ENCODE measurements at regions not wholly inside any gene's neighbourhood (a gene's known extent, or its start where the extent isn't known, plus 50 kb on each side); places are given as distances from the start of the nearest gene placed in this dataset.

DNA sequence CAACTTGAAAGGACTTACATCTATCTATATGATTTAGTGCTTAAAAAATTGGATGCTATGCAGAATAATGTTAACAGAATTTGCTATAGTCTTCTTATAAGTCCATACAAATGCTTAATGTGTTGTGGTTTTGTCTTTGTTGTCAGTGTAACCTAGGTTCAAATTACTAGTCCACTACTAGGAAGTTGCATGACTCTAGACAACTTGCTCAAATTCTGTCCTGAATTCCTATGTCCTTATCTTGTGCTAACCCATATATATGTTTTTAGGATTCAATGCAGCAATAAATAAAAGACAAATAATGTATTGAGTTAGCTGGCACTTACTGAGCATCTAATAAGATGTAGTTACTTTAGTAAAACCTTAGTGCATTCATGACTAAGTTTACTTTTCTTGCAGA lies 276.5 kb upstream of the KCNMB2 start:
- DNase-seq, result no peak

DNA sequence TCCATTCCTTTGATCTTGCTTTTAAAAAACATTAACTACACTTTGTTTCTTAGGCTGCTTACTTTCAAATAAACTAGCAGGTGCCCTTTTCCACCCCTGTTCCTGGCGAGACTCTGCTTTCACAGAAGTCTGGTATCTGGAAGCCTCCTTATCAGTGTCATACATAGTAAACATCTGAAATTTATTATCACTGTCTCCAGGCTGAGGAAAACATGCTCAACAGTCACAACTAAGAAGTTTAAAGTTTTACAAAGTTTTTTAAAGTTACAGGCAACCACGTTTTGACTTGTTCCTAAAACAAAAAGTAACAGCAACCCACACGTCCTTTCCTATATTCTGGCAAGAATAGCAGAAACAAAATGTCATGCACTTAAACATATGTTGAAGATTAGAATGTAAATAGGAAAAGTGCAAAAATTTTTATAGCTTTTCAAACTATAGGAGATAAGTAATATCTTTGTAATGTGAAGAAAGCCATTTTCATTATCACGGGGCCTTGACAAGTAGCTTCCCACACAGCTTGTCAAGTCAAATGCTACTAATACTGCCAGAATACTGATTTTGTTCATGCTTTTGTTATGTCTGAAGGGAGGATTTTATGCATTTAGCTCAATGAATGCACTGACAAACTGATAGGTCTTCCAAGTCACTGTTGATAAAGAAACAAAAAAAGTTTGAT lies 275.2 kb upstream of the KCNMB2 start:
- DNase-seq, result no peak

DNA sequence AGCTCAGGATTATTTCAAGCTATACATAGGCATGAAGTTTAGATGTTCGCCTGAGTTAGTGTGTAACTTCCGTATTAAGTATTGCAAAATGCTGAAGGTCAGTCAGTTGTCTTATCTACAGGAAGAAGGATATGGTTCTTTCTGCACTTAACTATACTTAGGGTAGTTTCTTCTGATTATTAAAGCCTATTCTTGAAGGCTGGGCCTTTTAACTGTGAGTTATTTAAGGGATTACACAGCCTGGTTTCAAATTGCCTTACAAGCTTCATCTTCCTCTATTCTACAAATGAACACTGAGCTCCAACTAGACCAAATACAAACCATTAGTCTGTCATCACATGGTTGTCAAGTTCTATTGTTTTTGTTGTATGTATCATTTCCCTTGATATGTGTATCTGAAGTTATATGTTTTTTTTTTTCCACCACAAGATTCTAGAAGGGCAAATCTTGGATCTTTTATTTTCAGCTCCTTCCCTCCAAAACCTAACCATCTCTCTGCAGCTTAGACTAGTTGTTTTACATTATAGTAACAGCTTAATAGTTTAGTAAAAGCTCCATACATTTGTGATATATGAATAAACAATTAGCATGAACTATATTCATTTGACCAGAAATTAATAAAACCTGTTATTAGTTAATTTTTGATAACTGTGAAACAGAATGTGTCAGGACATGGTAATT lies 272.9 kb upstream of the KCNMB2 start:
- no peak for DNase-seq

DNA sequence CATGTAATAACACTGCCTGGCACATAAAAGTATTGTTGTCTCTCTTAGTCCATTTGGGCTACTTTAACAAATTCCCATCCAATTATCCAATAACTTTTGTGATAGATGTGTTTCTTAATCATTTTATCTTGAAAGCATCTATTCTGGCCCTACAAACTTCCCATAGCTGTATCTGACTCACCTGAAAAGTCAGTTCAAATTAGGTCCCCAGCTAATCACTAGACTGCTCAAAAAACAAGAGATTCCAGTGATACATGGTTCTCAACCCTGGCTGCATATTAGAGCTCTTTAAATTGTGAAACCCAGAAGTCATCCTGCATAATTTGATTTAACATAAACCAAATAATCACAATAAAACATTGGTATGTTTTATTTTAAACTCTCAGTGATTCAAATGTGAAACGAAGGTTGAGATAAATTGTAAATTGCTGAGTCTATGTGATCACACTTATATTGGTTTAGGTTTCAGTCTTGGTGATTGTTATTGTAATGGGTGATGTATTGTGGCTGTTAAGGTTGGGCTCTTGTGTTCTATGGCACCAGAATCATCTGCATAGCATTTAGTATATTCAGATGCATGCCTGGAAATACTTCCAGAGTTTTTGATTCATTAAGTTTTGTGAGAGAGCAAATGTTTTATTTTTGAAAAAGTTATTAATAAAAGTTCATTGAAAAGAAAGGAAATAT lies 268.9 kb upstream of the KCNMB2 start:
- no peak for DNase-seq

DNA sequence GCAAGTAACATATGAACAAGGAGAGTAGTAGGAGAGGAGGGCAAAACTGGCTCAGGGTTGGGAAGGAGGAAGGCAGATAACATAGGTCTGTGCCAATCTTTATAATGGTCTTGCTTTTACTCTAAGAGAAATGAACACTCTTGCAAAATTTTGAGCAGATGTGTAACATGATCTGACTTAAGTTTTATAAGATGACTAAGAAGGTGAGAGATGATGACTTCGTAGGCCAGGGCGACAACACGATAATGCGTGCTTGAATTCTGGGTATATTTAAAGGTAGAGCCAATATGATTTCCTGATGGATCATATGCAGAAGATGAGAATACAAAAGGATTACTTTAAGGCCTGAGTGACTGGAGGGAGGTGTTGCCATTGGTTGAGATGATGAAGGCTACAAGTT lies 265.4 kb upstream of the KCNMB2 start:
- no peak for DNase-seq

DNA sequence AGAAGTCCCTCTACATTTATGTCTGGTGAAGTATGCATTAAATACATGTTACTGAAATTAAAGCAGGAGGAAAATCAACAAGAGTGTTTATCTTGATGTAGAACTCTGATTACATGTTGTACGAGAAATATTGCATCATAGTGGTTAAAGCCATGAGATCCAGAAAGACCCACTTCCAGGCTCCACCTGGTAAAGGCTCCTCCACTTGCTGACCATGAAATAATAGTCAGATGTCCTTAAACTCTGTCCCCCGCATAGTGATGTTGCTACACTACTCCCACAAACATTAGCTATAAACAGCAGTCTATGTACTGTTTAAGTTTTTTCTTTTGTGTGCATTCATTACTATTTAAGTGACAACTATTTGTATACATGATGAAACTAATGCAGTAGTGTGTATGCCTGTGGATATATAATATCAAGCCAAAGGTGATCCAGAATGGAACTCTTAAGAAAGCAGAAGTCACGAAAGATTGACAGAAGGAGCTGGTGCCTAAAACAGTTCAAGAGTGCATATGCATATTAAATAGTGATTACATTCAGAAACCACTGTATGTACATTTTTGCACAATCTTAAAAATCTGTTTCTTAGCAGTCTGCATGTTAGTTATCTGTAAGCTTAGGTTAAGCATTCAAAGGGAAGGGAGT lies 264.4 kb upstream of the KCNMB2 start:
- no peak for DNase-seq

DNA sequence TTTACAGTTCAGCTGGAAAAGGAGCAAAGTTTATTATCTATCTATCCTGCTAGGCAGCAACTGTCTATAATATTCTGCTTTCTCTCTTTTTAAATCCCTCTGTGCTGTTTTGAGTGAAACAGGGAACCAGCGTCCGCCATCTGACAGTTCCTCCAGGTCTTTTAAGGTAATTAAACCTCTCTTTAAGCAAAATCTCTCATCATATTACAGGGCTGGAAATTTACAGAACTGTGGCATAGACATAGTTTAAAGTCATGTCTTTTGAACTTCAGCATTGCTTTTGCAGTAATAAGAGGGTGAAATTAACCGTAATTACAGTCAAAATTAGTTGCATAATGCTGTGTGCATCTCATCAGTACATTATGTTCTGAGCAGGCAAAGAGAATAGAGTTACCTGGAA lies 263.4 kb upstream of the KCNMB2 start:
- DNase-seq, result no peak

DNA sequence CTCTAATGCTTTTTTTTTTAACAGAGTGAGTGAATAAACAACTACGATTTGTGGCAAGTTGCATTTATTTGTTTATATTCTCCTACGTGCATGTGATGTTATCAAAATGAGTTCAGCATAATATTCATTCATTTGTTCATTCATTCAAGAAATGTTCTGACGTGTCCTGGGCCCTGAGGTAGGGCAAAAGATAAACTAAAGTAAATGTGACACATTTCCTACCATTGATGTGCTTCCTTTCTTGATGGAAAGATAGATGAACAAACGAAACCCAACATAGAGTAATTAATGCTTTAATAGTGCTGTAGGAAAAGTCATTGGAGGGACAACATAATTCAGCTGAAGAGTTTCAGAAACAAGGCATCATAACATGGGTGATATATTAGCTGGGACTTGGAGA lies 261.5 kb upstream of the KCNMB2 start:
- no peak for DNase-seq

DNA sequence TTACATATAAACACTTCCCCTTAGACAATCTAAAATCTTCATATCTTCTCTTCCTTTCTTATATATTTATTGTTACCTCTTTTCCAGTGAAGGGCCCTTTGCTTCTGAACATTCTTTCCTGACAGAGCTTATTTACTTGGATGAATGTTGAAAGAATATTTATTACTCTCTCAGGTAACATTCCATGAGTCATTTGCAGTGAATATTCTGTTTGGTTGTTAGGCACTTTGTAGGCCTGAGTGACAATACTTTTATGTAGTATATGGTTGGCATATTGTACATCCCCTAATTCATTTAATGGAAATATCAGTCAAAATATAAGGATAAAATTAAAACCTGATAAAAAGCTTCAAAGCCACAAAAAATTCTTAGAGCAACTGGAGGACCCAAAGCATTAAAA lies 260.9 kb upstream of the KCNMB2 start:
- no peak for DNase-seq

DNA sequence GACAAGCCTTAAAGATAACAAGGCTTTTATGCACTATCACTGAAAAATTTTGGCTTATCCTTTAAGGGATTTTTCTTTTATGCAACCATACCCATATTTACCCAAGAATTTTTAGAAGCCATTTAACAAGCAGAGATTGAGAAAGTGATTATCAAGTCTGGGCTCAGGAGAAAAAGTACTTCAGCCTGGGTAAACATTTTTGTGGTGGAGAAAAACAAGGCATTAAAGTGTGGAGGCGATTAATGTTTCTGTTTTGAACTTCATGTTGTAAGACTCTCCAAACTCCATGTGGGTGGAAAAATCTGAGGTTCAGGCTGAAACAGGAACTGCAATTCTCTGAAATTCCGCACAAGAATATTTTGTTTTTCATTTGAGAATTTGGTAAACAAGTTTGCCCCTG lies 260.4 kb upstream of the KCNMB2 start:
- DNase-seq, result no peak

DNA sequence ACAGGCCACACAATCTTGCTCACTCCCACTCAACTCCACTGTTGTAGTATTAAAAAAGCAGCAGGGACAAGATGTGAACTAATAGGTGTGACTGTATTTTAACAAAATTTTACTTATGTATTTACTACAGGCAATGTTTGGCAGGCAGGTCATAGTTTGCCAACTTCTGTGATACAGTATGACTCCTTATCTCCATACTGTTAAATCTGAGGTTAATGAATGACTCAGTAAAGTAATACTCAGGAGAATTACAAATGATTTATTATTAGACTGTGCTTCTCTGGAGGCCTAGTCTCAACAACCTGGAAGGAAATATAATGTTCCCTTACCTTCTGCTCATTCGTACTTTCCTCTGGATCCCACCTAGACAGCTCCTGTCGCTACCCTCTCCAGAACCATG lies 258.6 kb upstream of the KCNMB2 start:
- no peak for DNase-seq

DNA sequence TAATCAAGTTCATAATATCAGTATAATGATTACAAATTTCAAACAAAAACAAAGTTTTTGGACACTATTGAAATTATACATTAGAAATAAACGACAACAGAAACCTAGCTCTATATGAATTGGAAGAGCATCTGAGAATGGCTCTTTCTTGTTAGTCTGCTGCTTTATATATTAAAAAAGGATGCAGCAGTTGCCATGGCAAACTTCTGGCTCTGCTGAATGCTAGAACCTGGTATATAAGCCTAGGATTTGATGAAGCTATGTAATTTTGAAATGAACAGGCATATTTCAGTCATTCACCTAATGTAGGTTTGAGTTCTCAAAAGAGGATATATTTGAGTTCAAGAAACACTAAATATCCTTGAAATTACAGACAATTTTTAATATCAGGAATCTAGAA lies 252.7 kb upstream of the KCNMB2 start:
- DNase-seq, result no peak

DNA sequence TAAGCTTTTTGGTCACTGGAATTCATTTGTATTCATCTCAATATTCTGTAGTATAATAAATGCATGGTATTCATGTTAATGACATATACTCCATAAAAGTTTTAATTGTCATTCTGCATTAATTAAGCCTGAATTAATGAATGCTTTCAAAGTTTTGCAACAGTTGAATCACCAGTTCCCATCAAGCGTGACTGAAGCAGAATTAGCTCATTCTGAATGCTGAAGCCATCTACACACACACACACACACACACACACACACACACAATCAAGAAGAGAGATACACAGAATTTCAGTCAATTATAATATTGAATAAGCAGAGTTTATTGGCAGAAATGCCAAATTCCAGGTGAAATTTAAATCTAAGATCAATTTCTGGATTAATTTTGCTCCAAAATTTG lies 252.1 kb upstream of the KCNMB2 start:
- no peak for DNase-seq

DNA sequence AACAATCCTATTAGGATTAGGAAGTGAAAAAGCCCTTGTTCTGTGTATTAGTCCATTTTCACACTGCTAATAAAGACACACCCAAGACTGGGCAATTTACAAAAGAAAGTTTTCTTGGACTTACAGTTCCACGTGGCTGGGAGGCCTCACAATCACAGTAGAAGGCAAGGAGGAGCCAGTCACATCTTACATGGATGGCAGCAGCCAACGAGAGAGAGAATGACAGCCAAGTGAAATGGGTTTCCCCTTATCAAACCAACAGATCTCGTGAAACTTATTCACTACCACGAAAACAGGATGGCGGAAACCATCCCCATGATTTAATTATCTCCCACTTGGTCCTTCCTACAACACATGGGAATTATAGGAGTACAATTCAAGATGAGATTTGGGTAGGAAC lies 248.2 kb upstream of the KCNMB2 start:
- DNase-seq, result no peak

DNA sequence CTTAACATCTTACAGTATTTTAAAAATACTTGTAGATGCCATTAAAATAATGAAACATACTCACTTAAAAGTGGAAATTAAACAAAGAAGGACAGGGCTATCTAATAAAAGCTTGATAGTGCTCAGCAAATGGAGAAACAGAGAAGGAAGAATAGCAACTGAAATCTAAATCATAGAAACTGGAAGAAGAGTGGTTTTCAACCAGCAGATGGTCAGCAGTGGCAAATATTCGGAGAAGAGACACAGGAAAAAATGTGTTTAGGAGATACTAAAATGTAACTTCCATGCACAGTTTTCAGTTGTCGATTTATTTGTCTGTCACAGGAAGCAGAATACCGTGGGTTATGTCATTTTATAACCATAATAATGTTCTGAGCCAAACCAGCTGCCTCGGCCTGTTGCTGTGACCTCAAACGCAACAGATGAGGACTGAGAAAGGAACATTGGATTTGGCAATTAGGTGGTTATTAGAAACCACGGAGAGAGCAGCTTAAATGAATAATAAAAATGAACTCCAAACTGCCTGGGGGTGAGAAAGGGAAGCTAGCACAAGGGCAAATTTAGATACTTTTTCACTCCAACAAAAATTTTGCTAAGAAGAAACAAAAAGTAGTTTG lies 246.6 kb upstream of the KCNMB2 start:
- DNase-seq, result no peak

DNA sequence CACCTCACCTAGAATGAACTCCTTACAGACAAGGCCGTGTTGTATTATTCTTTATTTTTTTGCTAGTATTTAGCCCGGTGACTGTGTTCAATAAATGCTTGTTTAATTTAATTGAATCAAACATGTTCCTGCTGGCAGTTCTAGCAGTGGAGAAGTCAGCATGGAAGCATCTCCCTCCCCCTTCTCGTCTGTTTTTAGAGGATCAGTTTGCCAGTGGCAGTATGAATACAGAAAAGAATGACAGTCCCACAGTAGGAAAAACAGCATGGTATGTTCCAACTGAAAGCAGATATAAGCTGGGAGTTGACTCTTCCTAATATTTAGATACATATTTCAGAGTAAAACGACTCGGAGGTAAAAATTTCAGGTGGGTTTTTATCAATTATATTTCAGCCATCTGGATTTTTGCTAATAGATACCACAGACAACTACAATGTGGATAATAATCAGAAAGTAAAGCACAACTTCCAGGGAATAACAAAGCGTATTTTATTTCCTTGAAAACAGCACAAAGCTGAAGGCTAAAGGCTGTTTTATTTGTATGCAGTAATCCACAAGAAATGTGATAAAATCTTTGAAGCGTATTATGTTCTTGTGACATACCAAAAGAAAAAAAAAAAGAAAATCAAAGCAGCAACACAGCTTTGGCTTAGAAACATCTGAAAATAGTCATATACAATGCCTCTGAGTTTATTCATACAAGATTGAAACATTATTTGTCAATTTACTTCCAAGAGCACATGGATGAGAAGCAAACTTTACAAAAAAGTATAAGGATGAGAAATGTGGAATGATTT lies 244.5 kb upstream of the KCNMB2 start:
- no peak for DNase-seq

DNA sequence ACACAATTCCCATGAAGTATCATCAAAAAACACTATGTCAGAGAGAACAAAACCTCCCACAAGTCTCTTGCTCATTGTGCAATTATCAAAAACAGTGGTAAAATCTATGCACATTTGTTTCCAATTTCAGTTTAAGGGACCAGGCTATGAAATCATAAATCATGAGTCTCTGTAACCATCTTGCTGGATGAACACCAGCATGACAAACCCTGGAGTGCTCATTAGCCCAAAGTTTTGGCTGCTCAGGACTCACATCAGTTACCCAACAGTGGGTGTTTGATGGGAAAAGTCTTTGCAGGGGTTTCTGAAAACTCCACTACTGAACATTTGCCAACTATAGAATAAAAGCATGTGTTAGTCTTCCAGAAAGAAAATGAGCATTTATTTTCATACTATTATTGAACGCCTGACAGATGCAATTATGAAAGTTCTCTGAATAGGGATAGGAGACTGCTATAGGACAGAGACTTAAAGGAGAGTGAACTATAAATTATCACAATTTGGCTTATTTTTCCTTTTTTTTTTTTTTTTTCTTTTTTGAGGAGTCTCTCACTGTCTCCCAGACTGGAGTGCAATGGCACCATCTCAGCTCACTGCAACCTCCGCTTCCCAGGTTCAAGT lies 240.8 kb upstream of the KCNMB2 start:
- DNase-seq, result no peak

DNA sequence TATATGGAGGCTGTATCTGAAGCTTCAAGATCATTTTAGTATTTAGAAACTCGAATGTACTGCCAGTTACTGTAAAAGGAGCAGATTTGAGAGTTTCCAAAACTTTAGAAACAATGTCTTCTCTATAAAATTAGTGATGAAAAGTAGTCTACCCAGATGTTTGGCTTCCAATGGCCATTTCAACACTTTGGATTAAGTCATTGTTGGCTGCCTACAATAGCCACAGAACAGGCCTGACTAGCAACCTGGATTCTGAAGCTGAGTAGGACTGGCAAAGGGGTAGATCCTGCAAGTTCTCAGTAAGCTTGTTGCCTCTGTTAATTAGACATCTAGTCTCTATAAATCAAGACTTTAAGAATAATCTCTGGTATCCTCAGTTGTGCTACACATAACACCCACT lies 239.0 kb upstream of the KCNMB2 start:
- DNase-seq, result no peak

DNA sequence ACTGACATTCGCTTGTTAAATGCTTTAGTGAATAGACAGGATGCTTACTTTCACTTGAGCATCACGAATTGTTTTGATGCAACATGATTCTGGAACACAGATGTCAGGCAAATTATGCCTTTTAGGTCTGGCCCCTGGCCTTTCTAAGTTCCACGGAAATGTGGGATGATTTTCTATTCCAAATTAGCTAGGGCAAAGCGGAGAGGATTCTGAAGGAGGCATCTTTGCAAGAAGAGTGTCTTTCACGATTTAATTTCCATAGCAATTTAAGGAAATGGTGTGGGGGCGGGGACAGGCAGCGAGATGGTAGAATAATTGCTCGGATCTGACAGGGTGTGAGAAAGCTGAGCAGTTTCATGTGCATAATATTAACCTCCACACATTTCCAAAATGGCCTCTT lies 238.5 kb upstream of the KCNMB2 start:
- DNase-seq, result no peak

DNA sequence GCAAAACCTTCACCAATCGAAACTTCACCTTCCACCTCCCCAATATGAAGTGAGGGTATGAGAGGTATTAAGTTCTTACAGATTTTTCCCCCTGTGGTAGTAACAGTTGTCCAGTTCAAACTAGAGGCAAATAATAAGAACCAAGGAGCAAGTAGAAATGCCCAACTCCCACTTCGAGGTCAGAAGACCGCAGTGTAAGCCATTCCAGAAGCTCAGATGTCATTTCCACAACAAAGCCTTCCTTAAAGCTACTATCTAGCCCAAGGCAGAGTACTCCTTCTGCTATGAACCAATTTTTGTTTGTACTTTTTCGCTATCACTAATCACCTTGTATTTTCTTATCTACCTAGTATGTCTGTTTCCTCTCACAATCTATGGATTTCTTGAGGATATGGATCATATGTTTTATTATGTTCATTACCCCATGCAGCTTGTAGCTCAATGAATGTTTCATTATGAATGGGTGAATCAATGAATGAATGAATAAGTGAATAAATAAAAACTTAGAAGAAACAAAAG lies 235.7 kb upstream of the KCNMB2 start:
- DNase-seq, result peak; percentile 63

DNA sequence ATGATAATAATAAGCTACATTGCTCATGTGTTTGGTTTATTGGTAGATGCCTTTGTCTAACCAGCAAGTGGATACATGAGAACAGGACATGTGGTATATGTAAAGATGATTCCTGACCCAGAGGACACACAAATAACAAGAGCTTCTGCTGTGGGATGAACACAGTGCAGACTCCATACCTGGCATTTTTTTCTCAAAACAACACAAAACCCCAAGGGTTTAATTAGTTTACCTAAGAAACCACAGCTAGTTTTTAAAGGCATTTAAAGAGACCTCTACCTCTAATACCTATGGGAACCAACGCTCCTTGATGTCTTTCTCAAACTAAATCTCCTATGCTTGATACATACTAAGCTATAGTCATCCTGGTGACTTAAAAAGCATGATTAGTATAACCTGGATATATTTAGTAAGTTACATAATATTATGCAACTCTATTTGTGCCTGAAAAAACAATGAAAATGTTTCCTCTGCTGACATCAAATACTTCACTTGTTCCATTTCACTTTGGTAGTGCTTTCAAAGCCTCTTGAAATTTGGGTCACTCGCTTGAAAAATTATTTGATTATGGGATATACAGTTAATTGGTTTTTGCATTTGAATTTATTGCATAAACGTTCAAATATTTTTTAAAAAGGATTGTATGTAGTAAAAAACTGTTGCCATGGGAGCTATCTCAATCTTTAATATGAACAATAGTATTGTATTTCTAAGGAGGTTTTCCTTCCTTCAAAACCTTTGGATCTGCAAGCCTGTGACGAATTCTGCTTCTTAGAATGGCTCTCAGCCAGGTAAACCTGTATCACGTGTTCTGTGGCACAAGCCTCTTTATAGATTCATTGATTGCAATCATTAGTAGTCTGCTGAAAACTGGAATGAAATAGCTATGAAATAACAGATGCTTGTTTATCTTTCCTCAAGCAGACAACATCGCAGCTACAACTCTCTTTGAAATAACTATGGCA lies 233.0 kb upstream of the KCNMB2 start:
- no peak for DNase-seq

Data from islet precursor cell (in vitro differentiated cells).